ENCODE measurements at regions not wholly inside any gene's neighbourhood (a gene's known extent, or its start where the extent isn't known, plus 50 kb on each side); places are given as distances from the start of the nearest gene placed in this dataset.
"Not testable (repeated sequence)": the region's sequence is repeated elsewhere in the genome, so short reads cannot be mapped to it uniquely, and the experiment has no call there.

GRCh38 chr2:194946826-194947225 is 710.2 kb upstream of the SLC39A10 start:
- no peak for DNase-seq
- no peak for ATAC-seq

- ATAC-seq (no peak), DNase-seq (no peak)
Measured at GRCh38 chr2:194938066-194938465, 719.0 kb upstream of the SLC39A10 start.

GRCh38 chr2:194927489-194927888 is 729.5 kb upstream of the SLC39A10 start:
- DNase-seq (no peak), ATAC-seq (no peak)

- DNase-seq (no peak), ATAC-seq (no peak)
Measured at GRCh38 chr2:194926873-194927272, 730.2 kb upstream of the SLC39A10 start.

- DNase-seq (no peak), ATAC-seq (no peak)
Measured at GRCh38 chr2:194925742-194926141, 731.3 kb upstream of the SLC39A10 start.

GRCh38 chr2:194917519-194917918 is 739.5 kb upstream of the SLC39A10 start:
- DNase-seq (no peak), ATAC-seq (no peak)

GRCh38 chr2:194915485-194915884 is 741.5 kb upstream of the SLC39A10 start:
- ATAC-seq (no peak), DNase-seq (no peak)

GRCh38 chr2:194907569-194907968 is 749.5 kb upstream of the SLC39A10 start:
- DNase-seq: no peak
- no peak for ATAC-seq

- no peak for ATAC-seq
- no peak for DNase-seq
Measured at GRCh38 chr2:194896871-194897270, 760.2 kb upstream of the SLC39A10 start.

GRCh38 chr2:194883711-194884110 is 773.3 kb upstream of the SLC39A10 start:
- DNase-seq (no peak), ATAC-seq (no peak)

GRCh38 chr2:194870974-194871535 is 786.0 kb upstream of the SLC39A10 start:
- no peak for ATAC-seq
- DNase-seq: no peak

- no peak for DNase-seq
- ATAC-seq: no peak
Measured at GRCh38 chr2:194867328-194867727, 789.7 kb upstream of the SLC39A10 start.

GRCh38 chr2:194854941-194855340 is 802.1 kb upstream of the SLC39A10 start:
- ATAC-seq: no peak
- no peak for DNase-seq

GRCh38 chr2:194842871-194843270 is 814.2 kb upstream of the SLC39A10 start:
- no peak for DNase-seq
- no peak for ATAC-seq

- ATAC-seq, DNase-seq: not testable (repeated sequence)
Measured at GRCh38 chr2:194834371-194834770, 822.7 kb upstream of the SLC39A10 start.

GRCh38 chr2:194826241-194826640 is 830.8 kb upstream of the SLC39A10 start:
- ATAC-seq (no peak), DNase-seq (no peak)

GRCh38 chr2:194824450-194824849 is 832.6 kb upstream of the SLC39A10 start:
- DNase-seq (no peak), ATAC-seq (no peak)

GRCh38 chr2:194822657-194823056 is 834.4 kb upstream of the SLC39A10 start:
- DNase-seq (no peak), ATAC-seq (no peak)

- DNase-seq (no peak), ATAC-seq (no peak)
Measured at GRCh38 chr2:194822097-194822496, 834.9 kb upstream of the SLC39A10 start.

GRCh38 chr2:194819367-194819766 is 837.7 kb upstream of the SLC39A10 start:
- no peak for ATAC-seq
- no peak for DNase-seq

GRCh38 chr2:194815475-194815874 is 841.6 kb upstream of the SLC39A10 start:
- ATAC-seq: no peak
- no peak for DNase-seq

GRCh38 chr2:194802589-194802988 is 854.4 kb upstream of the SLC39A10 start:
- ATAC-seq: no peak
- DNase-seq: no peak

- not testable (repeated sequence) for ATAC-seq, DNase-seq
Measured at GRCh38 chr2:194787071-194787470, 870.0 kb upstream of the SLC39A10 start.

- DNase-seq, ATAC-seq: not testable (repeated sequence)
Measured at GRCh38 chr2:194771394-194771793, 885.6 kb upstream of the SLC39A10 start.

GRCh38 chr2:194769030-194769429 is 888.0 kb upstream of the SLC39A10 start:
- ATAC-seq: no peak
- no peak for DNase-seq

All from stimulated activated naive CD8-positive, alpha-beta T cell treated with anti-CD3 and anti-CD28 coated beads, Interleukin-15, Interleukin-2, amounts not matched to agents 100 U/mL and 50 U/mL, for 24 hours (primary cell).